Coronary artery (tissue), 2 donors: ENCODE measurements at regions not wholly inside any gene's neighbourhood (a gene's known extent, or its start where the extent isn't known, plus 50 kb on each side); places are given as distances from the start of the nearest gene placed in this dataset.

ENCODE experiments used
- DNase-seq: peaks from one replicate; pipeline ENCODE4 v3.0.0-alpha.2; 2017; ENCODE audit warnings: low spot score
- H3K27ac ChIP-seq, 2 donors: fragments of 200-600 bp; sonication (generic); one replicate each; pipeline ENCODE4 v1.5.1; 2016 to 2019
- H3K4me3 ChIP-seq: fragments of 200-600 bp; sonication (generic); 2 replicates; pipeline ENCODE4 v1.5.1; 2016; ENCODE audit warnings: mild to moderate bottlenecking, moderate library complexity
- TF ChIP-seq, protein P1 (sequence below): fragments of 200-600 bp; sonication (generic); IDR thresholded peaks from one replicate; pipeline ENCODE4 v1.5.1; 2019; ENCODE audit warnings: antibody characterized with exemption

DNA sequence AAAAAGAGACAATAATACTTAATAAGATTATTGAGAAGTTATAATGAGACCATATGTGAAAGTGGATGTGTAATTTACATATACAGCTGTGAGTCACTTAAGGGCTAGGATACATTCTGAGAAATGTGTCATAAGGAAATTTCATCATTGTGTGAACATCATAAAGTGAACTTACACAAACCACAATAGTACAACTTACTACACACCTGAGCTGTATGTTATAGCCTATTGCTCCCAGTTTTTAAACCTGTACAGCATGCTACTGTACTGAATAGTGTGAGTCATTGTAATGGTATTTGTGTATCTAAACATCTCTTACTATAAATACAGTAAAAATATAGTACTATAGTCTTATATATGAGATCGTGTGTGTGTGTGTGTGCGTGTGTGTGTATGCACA is 1420.3 kb upstream of the PIK3C3 start:
- no peak overlapping the region for H3K27ac ChIP-seq
- no peak for DNase-seq
- H3K4me3 ChIP-seq: no peak overlapping the region
- TF ChIP-seq, protein P1, sequence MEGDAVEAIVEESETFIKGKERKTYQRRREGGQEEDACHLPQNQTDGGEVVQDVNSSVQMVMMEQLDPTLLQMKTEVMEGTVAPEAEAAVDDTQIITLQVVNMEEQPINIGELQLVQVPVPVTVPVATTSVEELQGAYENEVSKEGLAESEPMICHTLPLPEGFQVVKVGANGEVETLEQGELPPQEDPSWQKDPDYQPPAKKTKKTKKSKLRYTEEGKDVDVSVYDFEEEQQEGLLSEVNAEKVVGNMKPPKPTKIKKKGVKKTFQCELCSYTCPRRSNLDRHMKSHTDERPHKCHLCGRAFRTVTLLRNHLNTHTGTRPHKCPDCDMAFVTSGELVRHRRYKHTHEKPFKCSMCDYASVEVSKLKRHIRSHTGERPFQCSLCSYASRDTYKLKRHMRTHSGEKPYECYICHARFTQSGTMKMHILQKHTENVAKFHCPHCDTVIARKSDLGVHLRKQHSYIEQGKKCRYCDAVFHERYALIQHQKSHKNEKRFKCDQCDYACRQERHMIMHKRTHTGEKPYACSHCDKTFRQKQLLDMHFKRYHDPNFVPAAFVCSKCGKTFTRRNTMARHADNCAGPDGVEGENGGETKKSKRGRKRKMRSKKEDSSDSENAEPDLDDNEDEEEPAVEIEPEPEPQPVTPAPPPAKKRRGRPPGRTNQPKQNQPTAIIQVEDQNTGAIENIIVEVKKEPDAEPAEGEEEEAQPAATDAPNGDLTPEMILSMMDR: no peak

- DNase-seq: no peak
- Histone ChIP-seq H3K4me3 (no peak overlapping the region), H3K27ac (no peak overlapping the region)
- TF ChIP-seq, protein P1: no peak
Observed at GRCh38 chr18:40532046-40532445, 1423.0 kb upstream of the PIK3C3 start.

DNA sequence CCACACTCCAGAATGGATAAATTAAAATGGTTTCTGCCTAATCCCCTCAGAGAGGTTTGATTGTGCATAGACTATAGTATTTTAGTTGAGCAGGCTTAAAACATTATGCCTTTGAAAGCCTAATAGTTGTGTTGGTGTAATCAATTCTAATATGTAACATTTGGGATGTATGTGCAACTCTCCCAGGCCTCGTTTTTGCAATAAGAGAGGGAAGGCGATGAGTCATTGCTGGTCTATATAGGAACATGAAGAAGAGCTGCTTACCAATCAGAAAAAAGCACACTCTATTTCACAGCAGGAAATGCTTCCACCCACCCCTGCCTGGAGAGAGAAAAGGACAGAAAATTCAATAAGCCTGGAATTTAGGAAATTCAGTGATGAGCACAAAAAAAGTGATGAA is 1424.0 kb upstream of the PIK3C3 start:
- Histone ChIP-seq H3K4me3 (no peak overlapping the region), H3K27ac (no peak overlapping the region)
- DNase-seq: no peak
- TF ChIP-seq, protein P1: no peak

DNA sequence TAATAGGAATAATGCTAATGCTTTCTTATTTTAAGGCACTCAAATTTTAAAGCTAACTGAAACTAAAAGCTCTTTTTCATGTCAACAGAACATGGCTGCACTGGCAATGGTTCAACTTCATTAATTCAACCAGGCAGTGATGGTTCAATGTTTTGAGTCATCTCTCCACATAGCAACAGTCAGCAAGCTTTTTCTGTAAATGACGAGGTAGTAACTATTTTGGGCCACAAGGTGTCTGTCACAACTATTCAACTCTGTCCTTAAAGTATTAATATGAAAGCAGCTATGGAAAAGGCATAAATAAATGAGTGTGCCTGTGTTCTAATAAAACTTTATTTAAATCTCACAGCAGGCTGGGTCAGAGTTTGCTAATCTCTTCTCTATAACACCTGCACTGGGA is 1425.6 kb upstream of the PIK3C3 start:
- Histone ChIP-seq H3K27ac (no peak overlapping the region), H3K4me3 (no peak overlapping the region)
- TF ChIP-seq, protein P1: no peak
- DNase-seq: no peak

- no peak overlapping the region for H3K4me3 ChIP-seq
- TF ChIP-seq, protein P1: no peak
- no peak for DNase-seq
- H3K27ac ChIP-seq: no peak overlapping the region
Observed at GRCh38 chr18:40524881-40525280, 1430.2 kb upstream of the PIK3C3 start.

DNA sequence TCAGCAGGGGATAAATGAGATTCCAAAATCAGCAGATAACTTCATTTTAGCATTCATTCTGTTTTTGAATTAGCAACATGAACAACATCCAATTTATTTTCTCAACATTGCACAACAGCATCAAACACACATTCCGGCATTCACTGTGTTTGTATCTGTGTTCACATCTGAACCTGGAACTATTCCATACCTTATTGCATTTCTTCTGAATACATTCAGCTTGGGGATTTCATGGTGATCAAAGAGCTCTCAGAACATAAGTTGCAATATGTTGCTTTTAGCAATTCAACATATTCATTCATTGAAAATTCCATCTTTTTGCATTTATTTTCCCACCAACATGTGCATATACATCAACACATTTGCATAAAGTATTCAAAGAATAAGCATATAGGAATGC is 1431.7 kb upstream of the PIK3C3 start:
- H3K27ac ChIP-seq: no peak overlapping the region
- TF ChIP-seq, protein P1: no peak

GRCh38 chr18:40501026-40501425 is 1454.0 kb upstream of the PIK3C3 start:
- Histone ChIP-seq H3K4me3 (no peak overlapping the region), H3K27ac (no peak overlapping the region)
- TF ChIP-seq, protein P1: no peak
- no peak for DNase-seq

More for the DNA sequence above, 1431.7 kb upstream of the PIK3C3 start:
- no peak for DNase-seq
- H3K4me3 ChIP-seq: no peak overlapping the region
